Progenitor cell of endocrine pancreas (in vitro differentiated cells): ENCODE measurements at regions not wholly inside any gene's neighbourhood (a gene's known extent, or its start where the extent isn't known, plus 50 kb on each side); places are given as distances from the start of the nearest gene placed in this dataset.

Experiments used
- DNase-seq: peaks from one replicate; pipeline ENCODE4 v3.0.0; 2021; ENCODE audit warnings: low spot score; ENCODE audit not compliant: unreplicated experiment
- H3K27ac Mint-ChIP-seq: 2 replicates; pipeline ENCODE4 v1.8.0; 2021; ENCODE audit warnings: mild to moderate bottlenecking, moderate library complexity, mixed read lengths
- H3K27me3 Mint-ChIP-seq: 2 replicates; pipeline ENCODE4 v1.8.0; 2021; ENCODE audit warnings: mixed read lengths
- H3K36me3 Mint-ChIP-seq: 2 replicates; pipeline ENCODE4 v1.8.0; 2022; ENCODE audit warnings: mixed read lengths; ENCODE audit not compliant: insufficient read depth
- H3K4me1 Mint-ChIP-seq: 2 replicates; pipeline ENCODE4 v1.8.0; 2021; ENCODE audit warnings: low read depth, mixed read lengths
- H3K4me3 Mint-ChIP-seq: 2 replicates; pipeline ENCODE4 v1.8.0; 2021; ENCODE audit warnings: low read depth, mild to moderate bottlenecking, moderate library complexity, mixed read lengths
- H3K9me3 Mint-ChIP-seq: 2 replicates; pipeline ENCODE4 v1.8.0; 2021; ENCODE audit warnings: low read depth, mixed read lengths
- CTCF ChIP-seq: fragments of 200-600 bp; sonication (generic); IDR thresholded peaks from one replicate; pipeline ENCODE4 v1.5.0; 2021; ENCODE audit warnings: antibody characterized with exemption, mild to moderate bottlenecking; ENCODE audit not compliant: unreplicated experiment

- Mint-ChIP-seq H3K4me3 (no peak overlapping the region), H3K27me3 (no peaks in the 10 kb centered on the region), H3K36me3 (no peaks in the 10 kb centered on the region), H3K4me1 (no peaks in the 10 kb centered on the region), H3K9me3 (no peaks in the 10 kb centered on the region), H3K27ac (no peak overlapping the region)
- DNase-seq = no peak
- no peak for TF ChIP-seq CTCF
Measured at GRCh38 chr6:164991573-164991972, 317.8 kb downstream of the C6orf118 start.

GRCh38 chr6:164990901-164991300 lies 318.5 kb downstream of the C6orf118 start:
- no peaks in the 10 kb centered on the region for H3K4me1 Mint-ChIP-seq
- H3K27ac Mint-ChIP-seq = no peak overlapping the region
- H3K9me3 Mint-ChIP-seq = no peaks in the 10 kb centered on the region

GRCh38 chr6:164982389-164982788 lies 327.0 kb downstream of the C6orf118 start:
- H3K27ac Mint-ChIP-seq = no peak overlapping the region
- no peak overlapping the region for H3K4me3 Mint-ChIP-seq
- no peak for DNase-seq
- no peaks in the 10 kb centered on the region for H3K27me3 Mint-ChIP-seq
- no peak for TF ChIP-seq CTCF
- H3K9me3 Mint-ChIP-seq = peaks cover 2% of the 10 kb centered on the region
- H3K4me1 Mint-ChIP-seq = no peaks in the 10 kb centered on the region
- no peaks in the 10 kb centered on the region for H3K36me3 Mint-ChIP-seq

More at GRCh38 chr6:164990901-164991300, 318.5 kb downstream of the C6orf118 start:
- Mint-ChIP-seq H3K4me3 (no peak overlapping the region), H3K27me3 (no peaks in the 10 kb centered on the region), H3K36me3 (no peaks in the 10 kb centered on the region)
- no peak for TF ChIP-seq CTCF
- no peak for DNase-seq

- H3K4me1 Mint-ChIP-seq = no peaks in the 10 kb centered on the region
- TF ChIP-seq CTCF = no peak
- H3K36me3 Mint-ChIP-seq = no peaks in the 10 kb centered on the region
- DNase-seq = no peak
- H3K9me3 Mint-ChIP-seq = no peaks in the 10 kb centered on the region
- no peaks in the 10 kb centered on the region for H3K27me3 Mint-ChIP-seq
- no peak overlapping the region for H3K4me3 Mint-ChIP-seq
- H3K27ac Mint-ChIP-seq = no peak overlapping the region
Measured at GRCh38 chr6:164967102-164967501, 342.3 kb downstream of the C6orf118 start.

- DNase-seq = no peak
- Mint-ChIP-seq H3K27me3 (no peaks in the 10 kb centered on the region), H3K36me3 (no peaks in the 10 kb centered on the region), H3K27ac (no peak overlapping the region), H3K4me3 (no peak overlapping the region), H3K9me3 (peaks cover 7% of the 10 kb centered on the region), H3K4me1 (no peaks in the 10 kb centered on the region)
- no peak for TF ChIP-seq CTCF
Measured at GRCh38 chr6:164962805-164963204, 346.6 kb downstream of the C6orf118 start.

GRCh38 chr6:164947164-164947563 lies 362.2 kb downstream of the C6orf118 start:
- no peak for DNase-seq
- Mint-ChIP-seq H3K9me3 (peaks cover 6% of the 10 kb centered on the region), H3K4me3 (no peak overlapping the region), H3K27me3 (no peaks in the 10 kb centered on the region), H3K27ac (no peak overlapping the region), H3K36me3 (no peaks in the 10 kb centered on the region), H3K4me1 (no peaks in the 10 kb centered on the region)
- TF ChIP-seq CTCF = no peak
